ENCODE measurements at regions not wholly inside any gene's neighbourhood (a gene's known extent, or its start where the extent isn't known, plus 50 kb on each side); places are given as distances from the start of the nearest gene placed in this dataset.

DNA sequence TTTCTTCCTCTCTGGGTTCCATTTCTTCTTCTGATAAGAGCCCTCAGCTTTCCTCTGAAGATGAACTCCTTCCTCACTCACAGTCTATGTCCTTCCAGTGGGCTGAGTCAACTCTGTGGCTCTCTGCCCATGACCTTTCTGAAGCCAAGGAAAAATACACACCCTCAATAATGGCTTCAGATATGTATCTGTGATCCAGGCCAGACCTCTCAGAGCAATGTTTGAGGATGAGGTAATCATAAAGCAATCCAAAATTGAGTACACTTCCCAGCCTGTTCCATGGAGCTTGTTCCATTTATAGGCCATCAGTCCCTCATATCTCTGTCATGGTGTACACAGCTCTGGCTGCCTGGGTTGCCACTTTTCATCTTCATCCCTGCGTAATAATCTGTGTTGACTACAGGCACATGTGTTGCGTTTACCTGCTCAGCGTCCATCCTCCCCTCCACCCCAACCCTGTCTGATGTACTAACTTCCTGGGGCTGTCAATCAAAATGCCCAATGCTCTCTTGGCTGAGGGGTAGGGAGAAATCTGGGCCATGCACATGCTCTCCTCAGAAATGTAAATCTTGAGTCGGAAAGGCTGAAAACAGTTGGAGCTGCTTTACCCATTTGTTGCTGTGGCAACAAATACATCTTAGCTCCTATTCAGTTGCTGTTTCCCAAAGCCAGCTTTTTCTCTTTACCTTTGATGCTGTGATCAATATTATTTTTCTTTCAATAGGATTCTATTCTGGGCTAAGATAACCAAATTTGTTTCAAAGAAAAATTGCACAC lies 377.8 kb upstream of the TMEM132C start (continued):
- TF ChIP-seq, protein P1, sequence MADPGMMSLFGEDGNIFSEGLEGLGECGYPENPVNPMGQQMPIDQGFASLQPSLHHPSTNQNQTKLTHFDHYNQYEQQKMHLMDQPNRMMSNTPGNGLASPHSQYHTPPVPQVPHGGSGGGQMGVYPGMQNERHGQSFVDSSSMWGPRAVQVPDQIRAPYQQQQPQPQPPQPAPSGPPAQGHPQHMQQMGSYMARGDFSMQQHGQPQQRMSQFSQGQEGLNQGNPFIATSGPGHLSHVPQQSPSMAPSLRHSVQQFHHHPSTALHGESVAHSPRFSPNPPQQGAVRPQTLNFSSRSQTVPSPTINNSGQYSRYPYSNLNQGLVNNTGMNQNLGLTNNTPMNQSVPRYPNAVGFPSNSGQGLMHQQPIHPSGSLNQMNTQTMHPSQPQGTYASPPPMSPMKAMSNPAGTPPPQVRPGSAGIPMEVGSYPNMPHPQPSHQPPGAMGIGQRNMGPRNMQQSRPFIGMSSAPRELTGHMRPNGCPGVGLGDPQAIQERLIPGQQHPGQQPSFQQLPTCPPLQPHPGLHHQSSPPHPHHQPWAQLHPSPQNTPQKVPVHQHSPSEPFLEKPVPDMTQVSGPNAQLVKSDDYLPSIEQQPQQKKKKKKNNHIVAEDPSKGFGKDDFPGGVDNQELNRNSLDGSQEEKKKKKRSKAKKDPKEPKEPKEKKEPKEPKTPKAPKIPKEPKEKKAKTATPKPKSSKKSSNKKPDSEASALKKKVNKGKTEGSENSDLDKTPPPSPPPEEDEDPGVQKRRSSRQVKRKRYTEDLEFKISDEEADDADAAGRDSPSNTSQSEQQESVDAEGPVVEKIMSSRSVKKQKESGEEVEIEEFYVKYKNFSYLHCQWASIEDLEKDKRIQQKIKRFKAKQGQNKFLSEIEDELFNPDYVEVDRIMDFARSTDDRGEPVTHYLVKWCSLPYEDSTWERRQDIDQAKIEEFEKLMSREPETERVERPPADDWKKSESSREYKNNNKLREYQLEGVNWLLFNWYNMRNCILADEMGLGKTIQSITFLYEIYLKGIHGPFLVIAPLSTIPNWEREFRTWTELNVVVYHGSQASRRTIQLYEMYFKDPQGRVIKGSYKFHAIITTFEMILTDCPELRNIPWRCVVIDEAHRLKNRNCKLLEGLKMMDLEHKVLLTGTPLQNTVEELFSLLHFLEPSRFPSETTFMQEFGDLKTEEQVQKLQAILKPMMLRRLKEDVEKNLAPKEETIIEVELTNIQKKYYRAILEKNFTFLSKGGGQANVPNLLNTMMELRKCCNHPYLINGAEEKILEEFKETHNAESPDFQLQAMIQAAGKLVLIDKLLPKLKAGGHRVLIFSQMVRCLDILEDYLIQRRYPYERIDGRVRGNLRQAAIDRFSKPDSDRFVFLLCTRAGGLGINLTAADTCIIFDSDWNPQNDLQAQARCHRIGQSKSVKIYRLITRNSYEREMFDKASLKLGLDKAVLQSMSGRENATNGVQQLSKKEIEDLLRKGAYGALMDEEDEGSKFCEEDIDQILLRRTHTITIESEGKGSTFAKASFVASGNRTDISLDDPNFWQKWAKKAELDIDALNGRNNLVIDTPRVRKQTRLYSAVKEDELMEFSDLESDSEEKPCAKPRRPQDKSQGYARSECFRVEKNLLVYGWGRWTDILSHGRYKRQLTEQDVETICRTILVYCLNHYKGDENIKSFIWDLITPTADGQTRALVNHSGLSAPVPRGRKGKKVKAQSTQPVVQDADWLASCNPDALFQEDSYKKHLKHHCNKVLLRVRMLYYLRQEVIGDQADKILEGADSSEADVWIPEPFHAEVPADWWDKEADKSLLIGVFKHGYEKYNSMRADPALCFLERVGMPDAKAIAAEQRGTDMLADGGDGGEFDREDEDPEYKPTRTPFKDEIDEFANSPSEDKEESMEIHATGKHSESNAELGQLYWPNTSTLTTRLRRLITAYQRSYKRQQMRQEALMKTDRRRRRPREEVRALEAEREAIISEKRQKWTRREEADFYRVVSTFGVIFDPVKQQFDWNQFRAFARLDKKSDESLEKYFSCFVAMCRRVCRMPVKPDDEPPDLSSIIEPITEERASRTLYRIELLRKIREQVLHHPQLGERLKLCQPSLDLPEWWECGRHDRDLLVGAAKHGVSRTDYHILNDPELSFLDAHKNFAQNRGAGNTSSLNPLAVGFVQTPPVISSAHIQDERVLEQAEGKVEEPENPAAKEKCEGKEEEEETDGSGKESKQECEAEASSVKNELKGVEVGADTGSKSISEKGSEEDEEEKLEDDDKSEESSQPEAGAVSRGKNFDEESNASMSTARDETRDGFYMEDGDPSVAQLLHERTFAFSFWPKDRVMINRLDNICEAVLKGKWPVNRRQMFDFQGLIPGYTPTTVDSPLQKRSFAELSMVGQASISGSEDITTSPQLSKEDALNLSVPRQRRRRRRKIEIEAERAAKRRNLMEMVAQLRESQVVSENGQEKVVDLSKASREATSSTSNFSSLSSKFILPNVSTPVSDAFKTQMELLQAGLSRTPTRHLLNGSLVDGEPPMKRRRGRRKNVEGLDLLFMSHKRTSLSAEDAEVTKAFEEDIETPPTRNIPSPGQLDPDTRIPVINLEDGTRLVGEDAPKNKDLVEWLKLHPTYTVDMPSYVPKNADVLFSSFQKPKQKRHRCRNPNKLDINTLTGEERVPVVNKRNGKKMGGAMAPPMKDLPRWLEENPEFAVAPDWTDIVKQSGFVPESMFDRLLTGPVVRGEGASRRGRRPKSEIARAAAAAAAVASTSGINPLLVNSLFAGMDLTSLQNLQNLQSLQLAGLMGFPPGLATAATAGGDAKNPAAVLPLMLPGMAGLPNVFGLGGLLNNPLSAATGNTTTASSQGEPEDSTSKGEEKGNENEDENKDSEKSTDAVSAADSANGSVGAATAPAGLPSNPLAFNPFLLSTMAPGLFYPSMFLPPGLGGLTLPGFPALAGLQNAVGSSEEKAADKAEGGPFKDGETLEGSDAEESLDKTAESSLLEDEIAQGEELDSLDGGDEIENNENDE (IDR thresholded peaks at IDR 0.05; ENCODE audit: insufficient replicate concordance, low read length) = no peak
- TF ChIP-seq NANOG (IDR thresholded peaks at IDR 0.05; ENCODE audit: insufficient read depth, low read depth, low read length, poor library complexity, severe bottlenecking) = no peak
